GM21717 (cell line): ENCODE measurements at regions not wholly inside any gene's neighbourhood (a gene's known extent, or its start where the extent isn't known, plus 50 kb on each side); places are given as distances from the start of the nearest gene placed in this dataset.

Experiments used
- ATAC-seq: cut with Tn5 transposase; IDR thresholded peaks from one replicate; pipeline ENCODE4 v1.9.1; 2021; ENCODE audit warnings: mild to moderate bottlenecking, moderate library complexity; ENCODE audit not compliant: unreplicated experiment

DNA sequence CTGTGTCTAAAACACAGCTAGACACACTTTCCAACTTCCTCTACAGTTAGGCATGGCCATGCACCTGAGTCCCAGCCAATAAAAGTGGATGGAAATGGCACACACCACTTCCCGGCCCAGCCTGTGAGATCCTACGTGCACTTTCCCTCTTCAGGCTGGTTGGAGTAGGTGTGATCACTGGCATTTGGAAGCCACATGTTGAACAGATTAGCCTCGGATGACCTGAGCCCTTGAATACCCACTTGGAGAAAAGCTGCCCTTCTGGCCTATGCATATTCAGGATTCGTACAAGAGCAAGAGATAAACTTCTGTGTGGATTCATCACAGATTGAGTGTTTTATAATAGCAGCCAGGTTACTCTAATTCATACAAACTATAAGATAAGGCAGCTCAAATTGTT, 359.0 kb upstream of the SLC30A5 start:
- ATAC-seq, result no peak

DNA sequence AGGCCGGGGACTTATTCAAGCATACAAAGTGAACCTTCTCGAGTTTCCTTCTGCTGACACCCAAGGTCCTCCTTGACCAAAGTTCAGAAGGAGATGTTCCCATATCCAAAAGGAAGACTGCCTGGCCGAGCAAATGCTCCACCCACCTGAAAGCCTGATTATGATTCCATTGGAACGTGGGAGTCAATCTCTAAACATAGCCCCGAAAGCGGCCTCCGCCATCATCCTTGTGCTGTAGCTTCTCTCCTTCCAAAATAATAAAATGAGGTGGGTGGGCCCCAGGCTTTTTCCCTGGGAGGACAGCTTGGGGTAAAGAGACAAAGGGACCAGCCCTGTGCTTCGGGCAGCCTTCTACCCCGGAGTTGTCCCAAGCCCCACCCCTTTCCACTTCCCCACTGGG, 355.6 kb upstream of the SLC30A5 start:
- ATAC-seq, result no peak

- ATAC-seq, result no peak
Measured at GRCh38 chr5:68738841-68739240, 355.0 kb upstream of the SLC30A5 start.

GRCh38 chr5:68739752-68740151, 354.1 kb upstream of the SLC30A5 start:
- ATAC-seq, result peak; percentile 81

GRCh38 chr5:68740226-68740910, 353.4 kb upstream of the SLC30A5 start:
- ATAC-seq, result peak; percentile 46

DNA sequence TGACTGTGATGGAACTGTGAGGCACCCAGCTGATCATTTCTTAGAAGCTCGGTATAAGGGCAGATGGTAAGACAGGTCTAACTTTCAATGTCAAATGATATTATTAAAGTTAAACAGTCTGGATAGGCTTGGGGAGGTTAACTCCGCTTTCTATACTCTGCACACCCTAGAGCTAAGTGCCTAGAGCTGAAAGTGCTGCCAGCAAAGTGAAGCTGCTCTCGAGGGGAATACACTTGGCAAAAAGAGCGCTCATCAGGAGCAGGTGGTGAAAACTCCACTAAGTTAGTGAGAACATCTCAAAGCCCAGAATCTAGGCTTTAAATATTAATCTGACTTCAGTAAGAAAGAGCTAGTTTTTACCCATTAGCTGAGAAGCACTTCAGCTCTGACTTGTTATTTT, 349.6 kb upstream of the SLC30A5 start:
- ATAC-seq, result no peak

- ATAC-seq, result no peak
Measured at GRCh38 chr5:68745448-68745847, 348.4 kb upstream of the SLC30A5 start.

DNA sequence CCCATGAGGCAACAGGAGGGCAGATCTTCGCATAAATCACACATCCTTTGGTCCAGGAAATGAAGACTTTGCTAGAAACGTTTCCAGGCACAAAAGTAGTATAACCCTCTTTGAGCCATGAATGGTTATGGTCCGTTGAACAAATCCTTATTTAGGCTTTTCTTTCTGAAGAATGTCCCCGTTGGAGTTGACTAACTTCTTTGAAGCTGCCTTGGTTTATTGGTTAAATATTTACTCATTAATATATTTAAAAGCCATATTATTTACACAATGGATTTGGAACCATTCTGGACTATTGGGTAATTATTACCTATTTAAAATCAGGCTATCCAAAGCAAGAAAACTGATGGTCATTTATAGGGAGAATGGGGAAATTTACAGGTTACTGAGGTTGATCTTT, 347.6 kb upstream of the SLC30A5 start:
- no peak for ATAC-seq

GRCh38 chr5:68746643-68747420, 347.0 kb upstream of the SLC30A5 start:
- no peak for ATAC-seq

GRCh38 chr5:68747521-68747920, 346.3 kb upstream of the SLC30A5 start:
- no peak for ATAC-seq

GRCh38 chr5:68748101-68748500, 345.7 kb upstream of the SLC30A5 start:
- no peak for ATAC-seq

GRCh38 chr5:68749077-68749476, 344.7 kb upstream of the SLC30A5 start:
- no peak for ATAC-seq

- no peak for ATAC-seq
Measured at GRCh38 chr5:68749631-68750030, 344.2 kb upstream of the SLC30A5 start.

DNA sequence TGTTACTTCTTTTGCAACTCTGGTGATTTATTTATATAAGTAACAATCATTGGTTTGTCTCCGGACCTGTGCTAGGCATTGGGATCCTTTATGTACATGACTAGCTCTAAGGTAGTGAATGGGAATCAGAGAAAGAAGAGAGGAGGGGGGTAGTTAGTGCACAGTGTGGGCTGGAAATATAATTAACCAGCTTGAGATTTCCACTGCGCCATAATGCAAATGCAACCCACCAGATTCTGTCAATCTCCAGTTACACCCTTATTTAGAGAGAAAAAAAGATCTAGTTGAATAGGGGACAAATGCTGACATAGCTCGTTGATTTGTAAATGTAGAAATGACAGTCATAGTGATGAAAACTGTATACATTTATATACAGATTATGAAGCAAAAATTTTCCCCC, 342.2 kb upstream of the SLC30A5 start:
- no peak for ATAC-seq

DNA sequence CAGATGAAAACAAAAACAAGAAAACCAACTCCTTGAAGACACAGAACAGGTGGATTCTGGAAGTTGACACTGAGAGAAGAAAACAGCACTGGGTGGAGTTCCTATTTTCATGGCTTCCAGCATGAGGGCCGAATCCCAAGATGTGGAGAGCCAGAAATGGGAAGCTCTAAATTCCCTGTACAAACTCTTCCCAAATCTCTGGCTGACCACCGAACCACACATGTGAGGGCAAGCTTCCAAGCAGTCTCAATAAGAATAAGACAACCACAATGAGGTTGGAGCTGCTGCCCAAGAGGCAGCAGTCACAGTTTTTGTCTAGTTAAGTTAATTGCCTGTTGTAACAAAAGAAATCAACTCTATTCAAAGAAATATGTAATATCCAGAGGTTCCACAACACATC, 339.3 kb upstream of the SLC30A5 start:
- ATAC-seq, result no peak

- ATAC-seq, result no peak
Measured at GRCh38 chr5:68755293-68755692, 338.5 kb upstream of the SLC30A5 start.

- no peak for ATAC-seq
Measured at GRCh38 chr5:68757006-68757405, 336.8 kb upstream of the SLC30A5 start.

GRCh38 chr5:68757626-68758212, 336.1 kb upstream of the SLC30A5 start:
- ATAC-seq, result no peak

- ATAC-seq, result no peak
Measured at GRCh38 chr5:68759593-68759992, 334.2 kb upstream of the SLC30A5 start.

DNA sequence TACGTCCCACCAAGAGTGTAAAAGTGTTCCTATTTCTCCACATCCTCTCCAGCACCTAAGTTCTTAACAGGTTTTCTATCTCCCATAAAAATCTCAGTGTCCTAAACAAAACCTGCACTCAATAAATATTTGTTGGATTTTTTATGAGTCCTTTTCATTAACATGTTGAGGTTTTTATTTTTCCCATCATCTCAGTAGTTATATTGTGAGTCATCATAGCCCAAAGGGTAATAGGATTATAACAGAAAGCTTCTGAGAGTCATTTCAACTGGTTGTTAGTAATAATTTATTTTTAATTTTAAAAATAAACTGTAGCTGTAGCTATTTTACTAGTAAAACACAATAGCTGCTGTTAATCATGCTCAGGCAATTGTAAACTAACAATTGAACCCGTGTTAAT, 331.6 kb upstream of the SLC30A5 start:
- ATAC-seq, result no peak

DNA sequence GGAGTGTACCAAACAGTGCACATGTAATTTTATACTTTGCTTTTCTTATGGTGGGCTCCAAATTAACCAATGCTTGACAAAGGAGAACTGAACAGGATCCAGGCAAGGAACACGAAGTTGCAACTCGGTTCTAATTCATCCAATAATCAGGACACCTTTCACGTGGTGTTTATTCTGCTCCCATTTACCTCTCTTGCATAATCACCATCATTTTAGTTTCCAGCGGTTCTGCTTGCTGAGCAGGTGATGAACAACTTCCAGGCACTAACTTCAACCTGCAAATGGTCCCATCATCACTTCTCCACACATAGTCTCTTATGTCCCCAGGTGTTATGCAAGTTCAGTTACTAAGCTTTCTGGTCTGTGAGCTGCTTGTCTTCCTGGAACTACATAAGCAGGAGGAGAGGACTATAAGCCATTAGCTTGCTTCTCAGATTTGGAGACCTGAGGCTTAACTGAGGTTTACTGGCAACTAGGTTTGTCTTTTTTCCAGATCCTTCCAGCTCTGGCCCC, 326.8 kb upstream of the SLC30A5 start:
- ATAC-seq, result no peak

GRCh38 chr5:68770551-68770950, 323.3 kb upstream of the SLC30A5 start:
- no peak for ATAC-seq
